Gastrocnemius medialis (tissue), 4 donors: ENCODE measurements at regions not wholly inside any gene's neighbourhood (a gene's known extent, or its start where the extent isn't known, plus 50 kb on each side); places are given as distances from the start of the nearest gene placed in this dataset.

Experiments
- CTCF ChIP-seq, 5 experiments: fragments of 450-650 bp in 3 of 5; fragments of 200-600 bp in 2 of 5; sonication (generic) in 2 of 5; IDR thresholded peaks in 4 of 5; conservative IDR thresholded peaks in 1 of 5; 1 replicate in 4 of 5; 2 replicates in 1 of 5; pipeline ENCODE4 v1.5.1; 2016 to 2019; ENCODE audit warnings: antibody characterized with exemption in 5 of 5, mild to moderate bottlenecking in 3 of 5, moderate library complexity in 3 of 5
- POLR2A ChIP-seq, 2 donors: fragments of 450-650 bp; IDR thresholded peaks; one replicate each; pipeline ENCODE4 v1.6.1; 2017; ENCODE audit warnings: antibody characterized with exemption in 2 of 2, mild to moderate bottlenecking in 2 of 2, moderate library complexity in 2 of 2

- TF ChIP-seq CTCF (IDR thresholded peaks at IDR 0.05 in 4 of 5, conservative IDR thresholded peaks at IDR 0.05 in 1 of 5) (no peak), POLR2A (IDR thresholded peaks at IDR 0.05) (no peak)
These were observed 92.6 kb upstream of the ALDH1A3 start for GRCh38 chr15:100786901-100787566.
